WTC11 (cell line): ENCODE measurements at regions not wholly inside any gene's neighbourhood (a gene's known extent, or its start where the extent isn't known, plus 50 kb on each side); places are given as distances from the start of the nearest gene placed in this dataset.

ENCODE experiments used
- ATF1 ChIP-seq: sonication (generic); formaldehyde crosslinking; IDR thresholded peaks from 2 replicates; pipeline ENCODE4 v1.8.1; 2023; ENCODE audit warnings: mild to moderate bottlenecking, moderate library complexity, missing genetic modification reagents
- CBFB ChIP-seq: sonication (generic); formaldehyde crosslinking; IDR thresholded peaks from 2 replicates; pipeline ENCODE4 v1.8.1; 2022; ENCODE audit warnings: mild to moderate bottlenecking, low read depth, missing genetic modification reagents
- CREB1 ChIP-seq: sonication (generic); formaldehyde crosslinking; IDR thresholded peaks from 2 replicates; pipeline ENCODE4 v1.8.0; 2023; ENCODE audit warnings: mild to moderate bottlenecking, missing genetic modification reagents
- CTCF ChIP-seq: fragments of 200-600 bp; IDR thresholded peaks from 2 replicates; pipeline ENCODE4 v1.8.0; 2022; ENCODE audit warnings: antibody characterized with exemption
- NR2C2 ChIP-seq: sonication (generic); formaldehyde crosslinking; IDR thresholded peaks from 2 replicates; pipeline ENCODE4 v1.8.0; 2022; ENCODE audit warnings: mild to moderate bottlenecking, missing genetic modification reagents
- RELA ChIP-seq: sonication (generic); formaldehyde crosslinking; IDR thresholded peaks from 2 replicates; pipeline ENCODE4 v1.8.1; 2022; ENCODE audit warnings: missing genetic modification reagents, mild to moderate bottlenecking, borderline replicate concordance
- SOX15 ChIP-seq: fragments of 250-450 bp; sonication (Bioruptor Pico); IDR thresholded peaks from 2 replicates; pipeline ENCODE4 v1.9.0; 2021; ENCODE audit warnings: mild to moderate bottlenecking
- TEAD4 ChIP-seq: sonication (generic); formaldehyde crosslinking; IDR thresholded peaks from 2 replicates; pipeline ENCODE4 v1.8.0; 2022; ENCODE audit warnings: mild to moderate bottlenecking, missing genetic modification reagents
- TF ChIP-seq, protein P1 (sequence below): sonication (generic); formaldehyde crosslinking; IDR thresholded peaks from 2 replicates; pipeline ENCODE4 v1.8.0; 2022; ENCODE audit warnings: mild to moderate bottlenecking, missing genetic modification reagents
- TF ChIP-seq, protein P2 (sequence below): sonication (generic); formaldehyde crosslinking; conservative IDR thresholded peaks from 2 replicates; pipeline ENCODE4 v1.8.1; 2022; ENCODE audit warnings: mild to moderate bottlenecking, missing genetic modification reagents

DNA sequence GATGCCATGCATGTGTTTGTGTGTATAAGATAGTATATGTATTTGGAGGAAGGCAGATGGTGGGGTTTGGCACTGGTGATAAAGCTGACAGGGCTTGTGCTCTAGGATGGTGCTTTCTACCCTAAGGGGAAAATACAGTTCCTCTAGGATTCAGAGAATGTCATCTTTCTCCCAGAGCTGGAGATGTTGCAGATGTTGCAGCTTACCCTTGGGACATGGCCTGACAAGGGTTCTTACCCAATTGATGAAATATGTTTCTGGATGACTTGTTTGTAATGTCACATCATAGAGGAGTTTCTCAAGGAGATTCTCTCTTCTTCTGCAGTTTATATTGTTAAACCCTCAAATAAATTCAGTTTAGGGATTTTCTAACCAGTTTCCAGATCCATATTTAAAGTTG is 52.5 kb upstream of the PITX2 start:
- no peak for TF ChIP-seq ATF1 (CRISPR knock-in tag)
- TF ChIP-seq RELA: no peak
- TF ChIP-seq NR2C2 (CRISPR knock-in tag): no peak
- TF ChIP-seq, protein P1, sequence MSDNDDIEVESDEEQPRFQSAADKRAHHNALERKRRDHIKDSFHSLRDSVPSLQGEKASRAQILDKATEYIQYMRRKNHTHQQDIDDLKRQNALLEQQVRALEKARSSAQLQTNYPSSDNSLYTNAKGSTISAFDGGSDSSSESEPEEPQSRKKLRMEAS: no peak
- TF ChIP-seq, protein P2, sequence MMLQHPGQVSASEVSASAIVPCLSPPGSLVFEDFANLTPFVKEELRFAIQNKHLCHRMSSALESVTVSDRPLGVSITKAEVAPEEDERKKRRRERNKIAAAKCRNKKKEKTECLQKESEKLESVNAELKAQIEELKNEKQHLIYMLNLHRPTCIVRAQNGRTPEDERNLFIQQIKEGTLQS (CRISPR knock-in tag): no peak
- no peak for TF ChIP-seq CTCF
- no peak for TF ChIP-seq CBFB (CRISPR knock-in tag)
- no peak for TF ChIP-seq CREB1 (CRISPR knock-in tag)
- no peak for TF ChIP-seq TEAD4 (CRISPR knock-in tag)
- TF ChIP-seq SOX15 (CRISPR knock-in tag): no peak
